OCI-LY7 (cell line): ENCODE measurements at regions not wholly inside any gene's neighbourhood (a gene's known extent, or its start where the extent isn't known, plus 50 kb on each side); places are given as distances from the start of the nearest gene placed in this dataset.

Source experiments
- EZH2phosphoT487 ChIP-seq: fragments of 200-600 bp; sonication (generic); IDR thresholded peaks from 2 replicates; pipeline ENCODE4 v1.6.1; 2018; ENCODE audit warnings: low read depth, borderline replicate concordance, mild to moderate bottlenecking, mixed run types, antibody characterized with exemption, low read length, moderate library complexity, mixed read lengths
- TF ChIP-seq, protein P1 (sequence below): fragments of 200-600 bp; sonication (generic); conservative IDR thresholded peaks from 2 replicates; pipeline ENCODE4 v1.5.1; 2014; ENCODE audit warnings: mild to moderate bottlenecking, antibody characterized with exemption, low read length, moderate library complexity, mixed read lengths

DNA sequence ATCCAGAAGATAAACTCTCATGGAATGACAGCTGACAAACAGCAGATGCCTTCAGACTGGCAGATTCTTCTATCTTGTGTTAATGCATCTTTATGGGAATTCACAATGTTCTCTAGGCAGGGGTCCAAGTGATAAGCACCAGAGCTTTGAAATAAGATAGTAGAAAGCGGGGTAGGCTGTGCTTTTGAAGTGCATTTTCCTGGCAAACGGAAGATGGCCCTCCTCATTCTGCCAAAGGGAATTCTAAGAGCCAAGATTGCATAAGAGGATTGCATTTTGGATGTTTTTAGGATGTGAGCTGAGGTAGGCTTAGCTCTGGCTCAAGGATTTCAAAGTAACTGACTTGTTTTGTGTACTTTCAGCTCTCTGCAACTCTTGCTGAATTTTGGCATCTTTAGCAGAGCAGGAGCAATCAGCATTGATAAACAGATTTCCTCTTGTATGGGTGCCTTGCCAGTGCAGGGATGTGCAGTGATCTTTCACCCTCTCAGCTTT lies 298.5 kb upstream of the KLF6 start:
- TF ChIP-seq, protein P1, sequence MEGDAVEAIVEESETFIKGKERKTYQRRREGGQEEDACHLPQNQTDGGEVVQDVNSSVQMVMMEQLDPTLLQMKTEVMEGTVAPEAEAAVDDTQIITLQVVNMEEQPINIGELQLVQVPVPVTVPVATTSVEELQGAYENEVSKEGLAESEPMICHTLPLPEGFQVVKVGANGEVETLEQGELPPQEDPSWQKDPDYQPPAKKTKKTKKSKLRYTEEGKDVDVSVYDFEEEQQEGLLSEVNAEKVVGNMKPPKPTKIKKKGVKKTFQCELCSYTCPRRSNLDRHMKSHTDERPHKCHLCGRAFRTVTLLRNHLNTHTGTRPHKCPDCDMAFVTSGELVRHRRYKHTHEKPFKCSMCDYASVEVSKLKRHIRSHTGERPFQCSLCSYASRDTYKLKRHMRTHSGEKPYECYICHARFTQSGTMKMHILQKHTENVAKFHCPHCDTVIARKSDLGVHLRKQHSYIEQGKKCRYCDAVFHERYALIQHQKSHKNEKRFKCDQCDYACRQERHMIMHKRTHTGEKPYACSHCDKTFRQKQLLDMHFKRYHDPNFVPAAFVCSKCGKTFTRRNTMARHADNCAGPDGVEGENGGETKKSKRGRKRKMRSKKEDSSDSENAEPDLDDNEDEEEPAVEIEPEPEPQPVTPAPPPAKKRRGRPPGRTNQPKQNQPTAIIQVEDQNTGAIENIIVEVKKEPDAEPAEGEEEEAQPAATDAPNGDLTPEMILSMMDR: no peak
- TF ChIP-seq EZH2phosphoT487: no peak
